ENCODE measurements at regions not wholly inside any gene's neighbourhood (a gene's known extent, or its start where the extent isn't known, plus 50 kb on each side); places are given as distances from the start of the nearest gene placed in this dataset.

DNA sequence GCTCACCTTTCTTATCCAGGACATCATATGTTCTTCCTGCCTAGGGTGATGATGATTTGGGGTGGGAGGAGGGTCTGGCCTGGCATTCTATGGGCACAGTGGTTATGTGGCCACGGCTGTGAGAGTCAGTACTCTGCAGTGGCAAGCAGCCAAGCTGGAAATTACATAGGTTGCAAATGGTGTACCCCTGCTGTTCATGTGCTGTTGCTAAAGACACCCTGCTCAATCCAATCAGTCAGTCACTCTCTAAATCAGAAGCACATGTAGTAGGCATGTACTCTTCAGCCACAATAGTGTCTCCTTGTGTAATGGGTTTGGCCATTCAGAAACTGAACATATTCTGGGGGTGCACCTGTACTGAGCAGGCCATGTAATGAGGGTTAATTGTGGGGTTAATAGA is 449.1 kb upstream of the ANKRD30A start:
- Histone ChIP-seq H3K4me3 (ENCODE audit: insufficient read depth, low read length) (no peak overlapping the region), H3K27ac (ENCODE audit: low read depth, low read length) (peak overlapping the region; percentile 7), H3K4me2 (ENCODE audit: insufficient read depth, low read length) (peak overlapping the region; percentile 42), H3K79me2 (ENCODE audit: insufficient read depth, low read length) (no peaks in the 10 kb centered on the region), H3K27me3 (ENCODE audit: insufficient read depth, low read length) (no peaks in the 10 kb centered on the region), H2AFZ (ENCODE audit: low read length) (no peak overlapping the region), H3K36me3 (ENCODE audit: insufficient read depth, low read length) (no peaks in the 10 kb centered on the region), H4K20me1 (ENCODE audit: insufficient read depth, low read length) (no peaks in the 10 kb centered on the region), H3K9me3 (ENCODE audit: low read depth, low read length) (no peaks in the 10 kb centered on the region), H3K4me1 (ENCODE audit: insufficient read depth, low read length) (peaks cover 37% of the 10 kb centered on the region)
- DNase-seq (ENCODE audit: insufficient read length, low spot score, missing footprints): no peak
- TF ChIP-seq, protein P1, sequence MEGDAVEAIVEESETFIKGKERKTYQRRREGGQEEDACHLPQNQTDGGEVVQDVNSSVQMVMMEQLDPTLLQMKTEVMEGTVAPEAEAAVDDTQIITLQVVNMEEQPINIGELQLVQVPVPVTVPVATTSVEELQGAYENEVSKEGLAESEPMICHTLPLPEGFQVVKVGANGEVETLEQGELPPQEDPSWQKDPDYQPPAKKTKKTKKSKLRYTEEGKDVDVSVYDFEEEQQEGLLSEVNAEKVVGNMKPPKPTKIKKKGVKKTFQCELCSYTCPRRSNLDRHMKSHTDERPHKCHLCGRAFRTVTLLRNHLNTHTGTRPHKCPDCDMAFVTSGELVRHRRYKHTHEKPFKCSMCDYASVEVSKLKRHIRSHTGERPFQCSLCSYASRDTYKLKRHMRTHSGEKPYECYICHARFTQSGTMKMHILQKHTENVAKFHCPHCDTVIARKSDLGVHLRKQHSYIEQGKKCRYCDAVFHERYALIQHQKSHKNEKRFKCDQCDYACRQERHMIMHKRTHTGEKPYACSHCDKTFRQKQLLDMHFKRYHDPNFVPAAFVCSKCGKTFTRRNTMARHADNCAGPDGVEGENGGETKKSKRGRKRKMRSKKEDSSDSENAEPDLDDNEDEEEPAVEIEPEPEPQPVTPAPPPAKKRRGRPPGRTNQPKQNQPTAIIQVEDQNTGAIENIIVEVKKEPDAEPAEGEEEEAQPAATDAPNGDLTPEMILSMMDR (IDR thresholded peaks at IDR 0.05; ENCODE audit: extremely low read depth, low read depth, low read length): no peak

DNA sequence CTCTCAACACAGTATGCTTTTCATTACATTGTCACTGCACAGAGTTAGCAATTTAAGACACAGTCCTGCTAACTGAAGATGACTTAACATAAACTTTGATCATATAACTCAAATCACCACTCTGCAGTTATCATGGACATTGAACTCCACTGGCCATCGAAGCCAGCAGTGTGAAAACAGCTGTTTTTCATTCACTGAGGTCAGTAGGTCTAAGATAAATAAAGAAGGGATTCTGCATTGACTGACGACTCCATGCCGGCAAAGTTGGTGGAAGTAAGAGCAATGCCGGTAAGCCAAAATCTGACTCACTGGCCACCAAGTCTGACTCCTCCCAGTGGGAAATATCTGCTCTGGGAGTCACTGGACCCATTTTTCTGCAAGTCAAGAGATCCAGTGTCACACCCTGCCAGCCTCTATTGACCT is 449.9 kb upstream of the ANKRD30A start:
- TF ChIP-seq, protein P1 (IDR thresholded peaks at IDR 0.05; ENCODE audit: extremely low read depth, low read depth, low read length): no peak
- Histone ChIP-seq H3K4me3 (ENCODE audit: insufficient read depth, low read length) (no peak overlapping the region), H3K4me2 (ENCODE audit: insufficient read depth, low read length) (peak overlapping the region; percentile 50), H3K79me2 (ENCODE audit: insufficient read depth, low read length) (no peaks in the 10 kb centered on the region), H3K4me1 (ENCODE audit: insufficient read depth, low read length) (peaks cover 46% of the 10 kb centered on the region), H3K9me3 (ENCODE audit: low read depth, low read length) (no peaks in the 10 kb centered on the region), H3K27ac (ENCODE audit: low read depth, low read length) (peak overlapping the region; percentile 50), H4K20me1 (ENCODE audit: insufficient read depth, low read length) (no peaks in the 10 kb centered on the region), H3K36me3 (ENCODE audit: insufficient read depth, low read length) (no peaks in the 10 kb centered on the region), H3K27me3 (ENCODE audit: insufficient read depth, low read length) (no peaks in the 10 kb centered on the region), H2AFZ (ENCODE audit: low read length) (peak overlapping the region; percentile 44)
- peak; percentile 80 for DNase-seq (ENCODE audit: insufficient read length, low spot score, missing footprints)

GRCh38 chr10:36671607-36672006 is 453.8 kb upstream of the ANKRD30A start:
- Histone ChIP-seq H4K20me1 (ENCODE audit: insufficient read depth, low read length) (no peaks in the 10 kb centered on the region), H2AFZ (ENCODE audit: low read length) (no peak overlapping the region), H3K4me2 (ENCODE audit: insufficient read depth, low read length) (peak overlapping the region; percentile 38), H3K79me2 (ENCODE audit: insufficient read depth, low read length) (no peaks in the 10 kb centered on the region), H3K27ac (ENCODE audit: low read depth, low read length) (peak overlapping the region; percentile 42), H3K4me1 (ENCODE audit: insufficient read depth, low read length) (peaks cover 43% of the 10 kb centered on the region), H3K9me3 (ENCODE audit: low read depth, low read length) (no peaks in the 10 kb centered on the region), H3K27me3 (ENCODE audit: insufficient read depth, low read length) (no peaks in the 10 kb centered on the region), H3K36me3 (ENCODE audit: insufficient read depth, low read length) (no peaks in the 10 kb centered on the region), H3K4me3 (ENCODE audit: insufficient read depth, low read length) (peak overlapping the region; percentile 6)
- peak; percentile 39 for DNase-seq (ENCODE audit: insufficient read length, low spot score, missing footprints)
- TF ChIP-seq, protein P1 (IDR thresholded peaks at IDR 0.05; ENCODE audit: extremely low read depth, low read depth, low read length): no peak

DNA sequence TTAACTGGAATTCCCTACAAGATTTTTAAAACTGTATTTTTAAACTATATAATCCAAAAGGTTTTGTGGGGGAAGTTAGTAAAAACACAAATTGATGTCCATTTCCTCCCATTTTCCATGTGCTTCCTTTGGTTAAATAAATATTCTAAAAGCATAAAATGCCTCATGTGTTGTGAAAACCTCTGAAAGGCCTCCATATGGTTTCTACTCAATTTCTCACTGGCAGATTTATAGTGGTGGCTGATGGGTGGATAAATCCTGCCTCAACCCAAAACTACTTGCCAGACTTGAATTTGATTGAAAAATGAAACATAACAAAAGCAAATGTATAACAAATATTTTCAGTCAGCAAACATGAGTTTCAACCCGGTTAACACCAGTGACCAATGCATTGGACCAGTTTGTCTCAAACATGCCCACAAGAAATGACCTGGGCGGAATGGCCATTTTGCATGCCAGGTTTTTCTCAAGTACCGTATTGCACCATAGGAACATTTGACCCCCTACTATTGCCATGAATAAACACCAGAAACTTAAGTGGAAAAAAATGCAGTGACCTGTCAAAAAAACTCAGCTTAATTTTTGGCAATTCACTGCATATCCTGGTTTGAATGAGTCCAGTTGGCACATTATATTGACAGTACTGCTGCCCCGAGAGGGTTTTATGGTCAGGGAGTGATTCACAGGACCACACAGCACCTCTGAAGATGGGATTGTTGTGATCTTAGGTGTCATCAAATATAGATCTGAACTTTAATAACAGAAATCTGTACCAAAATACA is 454.6 kb upstream of the ANKRD30A start:
- Histone ChIP-seq H4K20me1 (ENCODE audit: insufficient read depth, low read length) (no peaks in the 10 kb centered on the region), H3K4me3 (ENCODE audit: insufficient read depth, low read length) (no peak overlapping the region), H3K27ac (ENCODE audit: low read depth, low read length) (peak overlapping the region; percentile 42), H3K4me2 (ENCODE audit: insufficient read depth, low read length) (peak overlapping the region; percentile 38), H3K27me3 (ENCODE audit: insufficient read depth, low read length) (no peaks in the 10 kb centered on the region), H3K36me3 (ENCODE audit: insufficient read depth, low read length) (no peaks in the 10 kb centered on the region), H3K9me3 (ENCODE audit: low read depth, low read length) (no peaks in the 10 kb centered on the region), H2AFZ (ENCODE audit: low read length) (no peak overlapping the region), H3K4me1 (ENCODE audit: insufficient read depth, low read length) (peaks cover 35% of the 10 kb centered on the region), H3K79me2 (ENCODE audit: insufficient read depth, low read length) (no peaks in the 10 kb centered on the region)
- no peak for DNase-seq (ENCODE audit: insufficient read length, low spot score, missing footprints)
- TF ChIP-seq, protein P1 (IDR thresholded peaks at IDR 0.05; ENCODE audit: extremely low read depth, low read depth, low read length): no peak

All from osteoblast (primary cell).